ENCODE measurements at regions not wholly inside any gene's neighbourhood (a gene's known extent, or its start where the extent isn't known, plus 50 kb on each side); places are given as distances from the start of the nearest gene placed in this dataset.

- no peaks in the 10 kb centered on the region for H3K27me3 ChIP-seq (ENCODE audit: insufficient read depth, low read length)
- no peak overlapping the region for H3K27ac ChIP-seq (ENCODE audit: low read depth, low read length)
- no peak overlapping the region for H3K4me3 ChIP-seq (replicated peaks in 1 of 2; ENCODE audit: low read depth in 1 of 2, low read length in 2 of 2)
- H3K79me2 ChIP-seq (ENCODE audit: insufficient read depth, low read length) = no peaks in the 10 kb centered on the region
- ChIA-PET CTCF (no interaction called here), POLR2A (no interaction called here), RAD21 (ENCODE audit: low non-redundant PET in 1 of 2, low total read pairs in 2 of 2, uncharacterized antibody in 2 of 2, unreplicated experiment in 2 of 2) (no interaction called here)
- intact Hi-C loops (cut with micrococcal nuclease) = no loop called here
- TF ChIP-seq RAD21 (IDR thresholded peaks at IDR 0.05; ENCODE audit: low read depth) = no peak
- TF ChIP-seq EGR1 (IDR thresholded peaks at IDR 0.05; ENCODE audit: low read depth) = no peak
- TF ChIP-seq SIN3A (IDR thresholded peaks at IDR 0.05; ENCODE audit: low read depth) = no peak
- TF ChIP-seq EZH2 (IDR thresholded peaks at IDR 0.05) = no peak
- TF ChIP-seq, protein P1, sequence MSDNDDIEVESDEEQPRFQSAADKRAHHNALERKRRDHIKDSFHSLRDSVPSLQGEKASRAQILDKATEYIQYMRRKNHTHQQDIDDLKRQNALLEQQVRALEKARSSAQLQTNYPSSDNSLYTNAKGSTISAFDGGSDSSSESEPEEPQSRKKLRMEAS (IDR thresholded peaks at IDR 0.05) = no peak
- TF ChIP-seq ZFX (IDR thresholded peaks at IDR 0.05) = no peak
- no peak for TF ChIP-seq EZH2phosphoT487 (IDR thresholded peaks at IDR 0.05; ENCODE audit: borderline replicate concordance)
- no peak for TF ChIP-seq ELF1 (IDR thresholded peaks at IDR 0.05; ENCODE audit: borderline replicate concordance, low read depth)
- no peak for TF ChIP-seq YY1 (IDR thresholded peaks at IDR 0.05; ENCODE audit: extremely low read depth, insufficient replicate concordance, low read depth, low read length)
- no peak for TF ChIP-seq SRF (IDR thresholded peaks at IDR 0.05; ENCODE audit: low read depth)
- no peak for TF ChIP-seq SP1 (IDR thresholded peaks at IDR 0.05; ENCODE audit: low read depth)
- no peak for TF ChIP-seq POLR2AphosphoS5 (IDR thresholded peaks at IDR 0.05; ENCODE audit: low read depth, low read length)
- no peak for TF ChIP-seq CBX3 (IDR thresholded peaks at IDR 0.05; ENCODE audit: low read depth)
- no peak for TF ChIP-seq CEBPB (IDR thresholded peaks at IDR 0.05; ENCODE audit: low read depth)
- no peak for TF ChIP-seq ZNF274 (IDR thresholded peaks at IDR 0.05; ENCODE audit: low read depth, low read length)
- peaks cover 23 to 35% of the 10 kb centered on the region in 2 experiments; a peak in 3 of 4 replicates for H3K9me3 ChIP-seq (ENCODE audit: control insufficient read depth in 1 of 2, insufficient read depth in 1 of 2, low read depth in 1 of 2, low read length in 2 of 2)
- H4K20me1 ChIP-seq (ENCODE audit: insufficient read depth) = no peaks in the 10 kb centered on the region
- no peaks in the 10 kb centered on the region for H3K36me3 ChIP-seq (ENCODE audit: control insufficient read depth in 1 of 2, insufficient read depth in 2 of 2, low read length in 2 of 2)
- H3K4me1 ChIP-seq (ENCODE audit: control insufficient read depth in 1 of 2, insufficient read depth in 2 of 2, low read length in 2 of 2) = no peaks in the 10 kb centered on the region
- no peak overlapping the region for H2AFZ ChIP-seq (ENCODE audit: low read depth, low read length, poor library complexity, severe bottlenecking)
- no TSS peak for BruUV-seq (replicated peaks)
- H3K9ac ChIP-seq (ENCODE audit: low read length) = no peak overlapping the region
- no peak overlapping the region for H3K4me2 ChIP-seq (ENCODE audit: low read length)
- DNase-seq (ENCODE audit: low read depth, low spot score) (no peak), ATAC-seq (no peak)
- H3K9me2 ChIP-seq (ENCODE audit: insufficient read depth) = no peaks in the 10 kb centered on the region
These were observed 1279.9 kb upstream of the TMPRSS15 start for GRCh38 chr21:19683492-19683891.

All from HCT116 (cell line).